Lower leg skin (tissue), 3 donors: ENCODE measurements at regions not wholly inside any gene's neighbourhood (a gene's known extent, or its start where the extent isn't known, plus 50 kb on each side); places are given as distances from the start of the nearest gene placed in this dataset.

Experiments used
- POLR2A ChIP-seq, 2 donors: fragments of 450-650 bp; IDR thresholded peaks; one replicate each; pipeline ENCODE4 v1.6.1; 2016 to 2017; ENCODE audit warnings: antibody characterized with exemption in 2 of 2, mild to moderate bottlenecking in 1 of 2, moderate library complexity in 1 of 2
- TF ChIP-seq, protein P1 (sequence below), 3 donors: fragments of 450-650 bp; IDR thresholded peaks; one replicate each; pipeline ENCODE4 v1.5.1; 2016; ENCODE audit warnings: antibody characterized with exemption in 3 of 3, mild to moderate bottlenecking in 3 of 3, moderate library complexity in 2 of 3

DNA sequence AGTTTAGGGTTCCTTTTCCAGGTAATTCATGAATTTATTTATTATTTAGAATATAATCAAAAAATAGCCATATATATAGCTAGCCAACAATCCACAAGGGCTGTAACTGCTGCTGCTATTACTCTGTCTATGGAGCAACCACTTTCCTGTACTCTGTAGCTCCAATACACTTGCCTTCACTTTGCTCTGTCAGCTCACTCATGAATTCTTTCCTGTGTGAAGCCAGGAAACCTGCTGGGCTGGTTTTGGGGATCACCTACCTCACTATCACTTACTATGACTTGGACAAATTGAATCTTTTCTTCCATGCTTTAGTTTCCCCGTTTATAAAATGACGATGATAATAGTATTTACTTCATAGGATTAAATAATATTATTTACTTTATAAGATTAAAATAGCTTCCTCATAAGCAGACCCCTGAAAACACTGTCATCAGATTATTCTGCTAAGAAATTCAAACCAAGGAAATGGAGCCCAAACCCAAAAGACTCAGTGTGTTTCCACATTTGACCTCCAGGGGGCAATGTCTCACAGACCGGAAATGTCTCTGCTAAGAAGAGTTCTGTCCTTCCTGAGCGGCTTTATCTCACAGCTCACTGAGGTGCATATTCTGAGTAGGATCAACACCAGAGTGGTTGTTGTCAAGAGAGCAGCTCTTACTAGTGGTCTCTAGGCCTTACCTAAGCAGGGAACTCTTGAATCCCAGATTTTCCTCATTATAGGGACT is 457.1 kb downstream of the DAD1 start:
- TF ChIP-seq, protein P1, sequence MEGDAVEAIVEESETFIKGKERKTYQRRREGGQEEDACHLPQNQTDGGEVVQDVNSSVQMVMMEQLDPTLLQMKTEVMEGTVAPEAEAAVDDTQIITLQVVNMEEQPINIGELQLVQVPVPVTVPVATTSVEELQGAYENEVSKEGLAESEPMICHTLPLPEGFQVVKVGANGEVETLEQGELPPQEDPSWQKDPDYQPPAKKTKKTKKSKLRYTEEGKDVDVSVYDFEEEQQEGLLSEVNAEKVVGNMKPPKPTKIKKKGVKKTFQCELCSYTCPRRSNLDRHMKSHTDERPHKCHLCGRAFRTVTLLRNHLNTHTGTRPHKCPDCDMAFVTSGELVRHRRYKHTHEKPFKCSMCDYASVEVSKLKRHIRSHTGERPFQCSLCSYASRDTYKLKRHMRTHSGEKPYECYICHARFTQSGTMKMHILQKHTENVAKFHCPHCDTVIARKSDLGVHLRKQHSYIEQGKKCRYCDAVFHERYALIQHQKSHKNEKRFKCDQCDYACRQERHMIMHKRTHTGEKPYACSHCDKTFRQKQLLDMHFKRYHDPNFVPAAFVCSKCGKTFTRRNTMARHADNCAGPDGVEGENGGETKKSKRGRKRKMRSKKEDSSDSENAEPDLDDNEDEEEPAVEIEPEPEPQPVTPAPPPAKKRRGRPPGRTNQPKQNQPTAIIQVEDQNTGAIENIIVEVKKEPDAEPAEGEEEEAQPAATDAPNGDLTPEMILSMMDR (IDR thresholded peaks at IDR 0.05): no peak
- no peak for TF ChIP-seq POLR2A (IDR thresholded peaks at IDR 0.05)
